ENCODE measurements at regions not wholly inside any gene's neighbourhood (a gene's known extent, or its start where the extent isn't known, plus 50 kb on each side); places are given as distances from the start of the nearest gene placed in this dataset.

DNA sequence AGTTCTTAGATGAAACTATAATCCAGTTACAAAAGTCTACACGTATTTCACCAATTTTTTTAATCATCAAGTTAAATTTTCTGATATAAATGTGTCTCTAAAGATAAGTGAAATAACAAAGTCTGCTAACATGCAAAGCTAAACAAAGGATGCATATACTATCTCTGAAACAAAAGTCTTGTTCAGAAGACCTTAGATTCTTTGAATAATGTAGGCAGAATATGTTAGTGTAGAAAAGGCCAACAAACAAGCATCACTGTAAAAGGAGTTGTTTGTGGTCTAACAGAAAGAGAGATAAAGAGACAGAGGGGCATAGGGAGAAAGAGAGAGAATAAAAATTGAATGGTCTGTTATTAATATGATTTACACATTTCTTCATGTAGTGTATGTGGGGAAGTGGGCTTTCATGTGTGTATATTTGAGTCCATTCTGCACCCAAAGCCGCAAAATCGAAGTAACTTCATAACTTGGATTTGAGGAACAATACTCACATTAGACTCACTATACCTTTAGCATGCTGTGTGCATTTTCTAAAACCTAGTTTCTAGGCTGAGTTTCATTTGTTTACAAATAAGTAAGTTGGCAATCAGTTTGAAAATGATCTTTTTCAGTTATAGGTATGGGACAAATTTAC lies 734.8 kb upstream of the REG3G start:
- TF ChIP-seq CTCF (IDR thresholded peaks at IDR 0.05) (no peak), POLR2A (IDR thresholded peaks at IDR 0.05) (no peak)

Data from testis (tissue), 2 donors.